OCI-LY3 (cell line): ENCODE measurements at regions not wholly inside any gene's neighbourhood (a gene's known extent, or its start where the extent isn't known, plus 50 kb on each side); places are given as distances from the start of the nearest gene placed in this dataset.

Experiments used
- H2AFZ ChIP-seq: fragments of 200-600, 300-600 bp; shearing (Covaris generic); 2 replicates; pipeline ENCODE4 v1.6.0; 2014; ENCODE audit warnings: antibody characterized with exemption, low read depth, low read length
- H3K27ac ChIP-seq: fragments of 200-600, 300-600 bp; sonication (generic); 2 replicates; pipeline ENCODE4 v1.5.1; 2014; ENCODE audit warnings: mild to moderate bottlenecking, low read length, moderate library complexity, mixed read lengths
- H3K27me3 ChIP-seq: fragments of 200-600, 300-600 bp; sonication (generic); 2 replicates; pipeline ENCODE4 v1.6.1; 2014; ENCODE audit warnings: low read depth, low read length, mixed read lengths
- H3K36me3 ChIP-seq: fragments of 200-600, 300-600 bp; sonication (generic); replicated peaks from 2 replicates; pipeline ENCODE3; 2014; ENCODE audit warnings: low read depth, low read length, mixed read lengths
- H3K4me1 ChIP-seq: fragments of 300-600, 200-600 bp; sonication (generic); 2 replicates; pipeline ENCODE4 v1.6.1; 2014; ENCODE audit warnings: low read length, mixed read lengths
- H3K4me2 ChIP-seq: fragments of 200-600, 300-600 bp; sonication (generic); 2 replicates; pipeline ENCODE4 v1.6.1; 2014; ENCODE audit warnings: low read length, mixed read lengths
- H3K4me3 ChIP-seq: fragments of 300-600, 200-600 bp; sonication (generic); 2 replicates; pipeline ENCODE4 v1.5.1; 2014; ENCODE audit warnings: antibody characterized with exemption, mild to moderate bottlenecking, low read length, moderate library complexity
- H3K79me2 ChIP-seq: fragments of 300-600, 200-600 bp; shearing (Covaris generic); 2 replicates; pipeline ENCODE4 v1.6.1; 2014; ENCODE audit warnings: mild to moderate bottlenecking, low read length, mixed read lengths
- H3K9ac ChIP-seq: fragments of 300-600, 200-600 bp; shearing (Covaris generic); 2 replicates; pipeline ENCODE4 v1.6.0; 2014; ENCODE audit warnings: mild to moderate bottlenecking, low read length, moderate library complexity
- H3K9me3 ChIP-seq: fragments of 200-600, 300-600 bp; shearing (Covaris generic); 2 replicates; pipeline ENCODE4 v1.6.1; 2014; ENCODE audit warnings: low read length, mixed read lengths; ENCODE audit not compliant: insufficient read depth
- H4K20me1 ChIP-seq: fragments of 200-600, 300-600 bp; sonication (generic); 2 replicates; pipeline ENCODE4 v1.6.1; 2016; ENCODE audit warnings: low read length, mixed read lengths; ENCODE audit not compliant: insufficient read depth
- CTCF ChIP-seq: fragments of 200-600, 300-600 bp; sonication (generic); IDR thresholded peaks from 2 replicates; pipeline ENCODE4 v1.5.1; 2014; ENCODE audit warnings: antibody characterized with exemption, low read length, low read depth
- EZH2phosphoT487 ChIP-seq: fragments of 200-600 bp; shearing (Covaris generic); IDR thresholded peaks from 2 replicates; pipeline ENCODE4 v1.6.1; 2018; ENCODE audit warnings: antibody characterized with exemption, mixed run types, low read depth

- Histone ChIP-seq H2AFZ (no peak overlapping the region), H3K4me1 (peaks cover 60% of the 10 kb centered on the region), H3K27me3 (no peaks in the 10 kb centered on the region), H3K9ac (no peak overlapping the region), H3K4me2 (no peak overlapping the region), H3K36me3 (no peaks in the 10 kb centered on the region), H4K20me1 (no peaks in the 10 kb centered on the region), H3K4me3 (no peak overlapping the region), H3K9me3 (no peaks in the 10 kb centered on the region), H3K27ac (no peak overlapping the region), H3K79me2 (peaks cover 14% of the 10 kb centered on the region)
- TF ChIP-seq EZH2phosphoT487 (no peak), CTCF (no peak)
Observed at GRCh38 chr6:137709424-137710236, 157.4 kb upstream of the TNFAIP3 start.

- Histone ChIP-seq H3K9me3 (no peaks in the 10 kb centered on the region), H3K79me2 (peaks cover 5% of the 10 kb centered on the region), H3K9ac (no peak overlapping the region), H3K4me1 (peaks cover 37% of the 10 kb centered on the region), H3K4me2 (no peak overlapping the region), H3K36me3 (no peaks in the 10 kb centered on the region), H4K20me1 (no peaks in the 10 kb centered on the region), H3K27me3 (no peaks in the 10 kb centered on the region), H2AFZ (no peak overlapping the region), H3K27ac (no peak overlapping the region), H3K4me3 (no peak overlapping the region)
- no peak for TF ChIP-seq EZH2phosphoT487
- TF ChIP-seq CTCF = no peak
Observed at GRCh38 chr6:137711972-137712371, 155.1 kb upstream of the TNFAIP3 start.

GRCh38 chr6:137712587-137712986 is 154.5 kb upstream of the TNFAIP3 start:
- no peak overlapping the region for H3K4me3 ChIP-seq
- no peaks in the 10 kb centered on the region; the same call in 1 of the 2 replicates for H3K79me2 ChIP-seq
- no peak overlapping the region for H2AFZ ChIP-seq
- H3K27me3 ChIP-seq = no peaks in the 10 kb centered on the region
- no peaks in the 10 kb centered on the region for H3K36me3 ChIP-seq
- H4K20me1 ChIP-seq = no peaks in the 10 kb centered on the region
- H3K9ac ChIP-seq = no peak overlapping the region
- no peaks in the 10 kb centered on the region for H3K9me3 ChIP-seq
- H3K4me2 ChIP-seq = no peak overlapping the region
- peaks cover 31% of the 10 kb centered on the region for H3K4me1 ChIP-seq
- TF ChIP-seq CTCF = no peak
- TF ChIP-seq EZH2phosphoT487 = no peak
- no peak overlapping the region for H3K27ac ChIP-seq

DNA sequence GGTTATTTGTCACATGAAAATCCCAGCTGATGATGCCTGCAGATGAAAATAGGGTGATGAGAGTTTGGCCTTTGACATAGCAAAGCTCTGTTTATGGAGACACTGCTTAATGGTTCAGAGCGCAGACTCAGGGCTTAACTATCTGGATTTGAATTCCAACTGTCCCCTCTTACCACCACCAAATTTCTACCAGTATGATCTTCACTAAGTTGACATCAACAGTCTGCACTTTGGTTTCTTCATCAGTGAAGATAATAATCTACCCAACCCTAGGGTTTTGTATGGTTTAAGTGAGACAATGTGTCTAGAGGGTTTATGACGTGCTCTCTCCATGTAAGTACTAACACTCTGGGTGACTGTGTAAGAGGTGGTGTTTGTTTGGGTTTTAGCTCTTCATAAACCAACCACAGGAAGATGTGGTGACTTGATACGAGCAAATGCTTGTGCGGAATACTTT is 151.4 kb upstream of the TNFAIP3 start:
- TF ChIP-seq CTCF (no peak), EZH2phosphoT487 (no peak)
- H3K9me3 ChIP-seq = no peaks in the 10 kb centered on the region

More for the DNA sequence above, 151.4 kb upstream of the TNFAIP3 start:
- H3K9ac ChIP-seq = no peak overlapping the region
- H3K36me3 ChIP-seq = no peaks in the 10 kb centered on the region
- H3K4me1 ChIP-seq = peaks cover 8% of the 10 kb centered on the region
- no peak overlapping the region for H3K27ac ChIP-seq
- H3K79me2 ChIP-seq = no peaks in the 10 kb centered on the region
- no peak overlapping the region for H2AFZ ChIP-seq
- H3K4me3 ChIP-seq = no peak overlapping the region
- no peaks in the 10 kb centered on the region for H3K27me3 ChIP-seq
- no peak overlapping the region for H3K4me2 ChIP-seq
- H4K20me1 ChIP-seq = no peaks in the 10 kb centered on the region
